Activated T-helper 17 cell treated with anti-CD3 and anti-CD28 coated beads, Interleukin-2, amount 50 U/mL, for 72 hours (primary cell): ENCODE measurements at regions not wholly inside any gene's neighbourhood (a gene's known extent, or its start where the extent isn't known, plus 50 kb on each side); places are given as distances from the start of the nearest gene placed in this dataset.

Experiments used
- ATAC-seq: fragments of 150-1000 bp; cut with Tn5 transposase; replicated peaks from 2 replicates; pipeline ENCODE4 v1.10.0; 2021; ENCODE audit warnings: mild to moderate bottlenecking, moderate library complexity
- H3K27ac Mint-ChIP-seq: one replicate; pipeline ENCODE4 v1.8.0; 2022; ENCODE audit warnings: mixed read lengths
- H3K27me3 Mint-ChIP-seq: one replicate; pipeline ENCODE4 v1.8.0; 2022; ENCODE audit warnings: mixed read lengths
- H3K36me3 Mint-ChIP-seq: one replicate; pipeline ENCODE4 v1.8.0; 2022; ENCODE audit warnings: low read depth, mild to moderate bottlenecking, mixed read lengths
- H3K4me1 Mint-ChIP-seq: one replicate; pipeline ENCODE4 v1.8.0; 2022; ENCODE audit warnings: mixed read lengths
- H3K4me3 Mint-ChIP-seq: one replicate; pipeline ENCODE4 v1.8.0; 2022; ENCODE audit warnings: mild to moderate bottlenecking, mixed read lengths
- H3K9me3 Mint-ChIP-seq: one replicate; pipeline ENCODE4 v1.8.0; 2022; ENCODE audit warnings: mixed read lengths

GRCh38 chr9:96078897-96079490 lies 203.5 kb downstream of the ERCC6L2 start:
- no peak for ATAC-seq
- H3K27me3 Mint-ChIP-seq: peaks cover 11% of the 10 kb centered on the region
- no peak overlapping the region for H3K27ac Mint-ChIP-seq
- no peaks in the 10 kb centered on the region for H3K36me3 Mint-ChIP-seq
- no peaks in the 10 kb centered on the region for H3K9me3 Mint-ChIP-seq
- no peak overlapping the region for H3K4me3 Mint-ChIP-seq
- peaks cover 5% of the 10 kb centered on the region for H3K4me1 Mint-ChIP-seq

- no peak for ATAC-seq
- peak overlapping the region; percentile 65 for H3K27ac Mint-ChIP-seq
- H3K9me3 Mint-ChIP-seq: no peaks in the 10 kb centered on the region
- no peaks in the 10 kb centered on the region for H3K36me3 Mint-ChIP-seq
- peaks cover 11% of the 10 kb centered on the region for H3K27me3 Mint-ChIP-seq
- H3K4me1 Mint-ChIP-seq: peaks cover 5% of the 10 kb centered on the region
- H3K4me3 Mint-ChIP-seq: no peak overlapping the region
Observed at GRCh38 chr9:96075757-96076156, 200.3 kb downstream of the ERCC6L2 start.

- Mint-ChIP-seq H3K27me3 (peaks cover 6% of the 10 kb centered on the region), H3K36me3 (no peaks in the 10 kb centered on the region), H3K4me3 (peak overlapping the region; percentile 40), H3K4me1 (peaks cover 5% of the 10 kb centered on the region), H3K27ac (peak overlapping the region; percentile 65), H3K9me3 (no peaks in the 10 kb centered on the region)
- peak; percentile 39 for ATAC-seq
Observed at GRCh38 chr9:96075111-96075510, 199.6 kb downstream of the ERCC6L2 start.

GRCh38 chr9:96073531-96074480 lies 198.3 kb downstream of the ERCC6L2 start:
- Mint-ChIP-seq H3K27ac (no peak overlapping the region), H3K27me3 (peaks cover 8% of the 10 kb centered on the region), H3K4me3 (no peak overlapping the region), H3K36me3 (no peaks in the 10 kb centered on the region), H3K9me3 (no peaks in the 10 kb centered on the region), H3K4me1 (peaks cover 5% of the 10 kb centered on the region)
- no peak for ATAC-seq

- no peak overlapping the region for H3K27ac Mint-ChIP-seq
- no peak for ATAC-seq
- H3K4me3 Mint-ChIP-seq: no peak overlapping the region
Observed at GRCh38 chr9:96072930-96073329, 197.4 kb downstream of the ERCC6L2 start.

GRCh38 chr9:96071815-96072124 lies 196.3 kb downstream of the ERCC6L2 start:
- Mint-ChIP-seq H3K4me3 (no peak overlapping the region), H3K36me3 (no peaks in the 10 kb centered on the region), H3K9me3 (no peaks in the 10 kb centered on the region), H3K4me1 (peaks cover 5% of the 10 kb centered on the region), H3K27ac (no peak overlapping the region), H3K27me3 (peaks cover 8% of the 10 kb centered on the region)
- ATAC-seq: no peak

More at GRCh38 chr9:96072930-96073329, 197.4 kb downstream of the ERCC6L2 start:
- Mint-ChIP-seq H3K4me1 (peaks cover 5% of the 10 kb centered on the region), H3K36me3 (no peaks in the 10 kb centered on the region), H3K27me3 (peaks cover 8% of the 10 kb centered on the region), H3K9me3 (no peaks in the 10 kb centered on the region)

GRCh38 chr9:96071076-96071814 lies 195.8 kb downstream of the ERCC6L2 start:
- peaks cover 5% of the 10 kb centered on the region for H3K4me1 Mint-ChIP-seq
- H3K36me3 Mint-ChIP-seq: no peaks in the 10 kb centered on the region
- H3K27me3 Mint-ChIP-seq: peaks cover 8% of the 10 kb centered on the region
- no peak overlapping the region for H3K27ac Mint-ChIP-seq
- H3K9me3 Mint-ChIP-seq: no peaks in the 10 kb centered on the region
- no peak for ATAC-seq
- no peak overlapping the region for H3K4me3 Mint-ChIP-seq

GRCh38 chr9:96069629-96070220 lies 194.2 kb downstream of the ERCC6L2 start:
- no peak overlapping the region for H3K4me3 Mint-ChIP-seq
- no peaks in the 10 kb centered on the region for H3K9me3 Mint-ChIP-seq
- peaks cover under 1% of the 10 kb centered on the region for H3K4me1 Mint-ChIP-seq
- no peak overlapping the region for H3K27ac Mint-ChIP-seq
- no peaks in the 10 kb centered on the region for H3K36me3 Mint-ChIP-seq
- ATAC-seq: no peak
- peaks cover 8% of the 10 kb centered on the region for H3K27me3 Mint-ChIP-seq

GRCh38 chr9:96068511-96068910 lies 193.0 kb downstream of the ERCC6L2 start:
- Mint-ChIP-seq H3K36me3 (no peaks in the 10 kb centered on the region), H3K4me3 (no peak overlapping the region), H3K4me1 (no peaks in the 10 kb centered on the region), H3K9me3 (no peaks in the 10 kb centered on the region), H3K27ac (no peak overlapping the region), H3K27me3 (peaks cover 4% of the 10 kb centered on the region)
- no peak for ATAC-seq

- H3K9me3 Mint-ChIP-seq: no peaks in the 10 kb centered on the region
- no peak for ATAC-seq
- H3K4me1 Mint-ChIP-seq: no peaks in the 10 kb centered on the region
- no peaks in the 10 kb centered on the region for H3K36me3 Mint-ChIP-seq
- peaks cover 4% of the 10 kb centered on the region for H3K27me3 Mint-ChIP-seq
- no peak overlapping the region for H3K27ac Mint-ChIP-seq
- no peak overlapping the region for H3K4me3 Mint-ChIP-seq
Observed at GRCh38 chr9:96067600-96067999, 192.1 kb downstream of the ERCC6L2 start.

GRCh38 chr9:96067004-96067403 lies 191.5 kb downstream of the ERCC6L2 start:
- ATAC-seq: no peak
- H3K27me3 Mint-ChIP-seq: peaks cover 4% of the 10 kb centered on the region
- no peak overlapping the region for H3K27ac Mint-ChIP-seq
- no peak overlapping the region for H3K4me3 Mint-ChIP-seq
- peaks cover 1% of the 10 kb centered on the region for H3K4me1 Mint-ChIP-seq
- H3K9me3 Mint-ChIP-seq: no peaks in the 10 kb centered on the region
- no peaks in the 10 kb centered on the region for H3K36me3 Mint-ChIP-seq

- no peaks in the 10 kb centered on the region for H3K36me3 Mint-ChIP-seq
Observed at GRCh38 chr9:96065482-96066251, 190.2 kb downstream of the ERCC6L2 start.

GRCh38 chr9:96064826-96065481 lies 189.5 kb downstream of the ERCC6L2 start:
- Mint-ChIP-seq H3K9me3 (no peaks in the 10 kb centered on the region), H3K36me3 (no peaks in the 10 kb centered on the region), H3K4me1 (peaks cover 5% of the 10 kb centered on the region), H3K27me3 (peaks cover 2% of the 10 kb centered on the region), H3K4me3 (no peak overlapping the region), H3K27ac (no peak overlapping the region)
- no peak for ATAC-seq

More at GRCh38 chr9:96065482-96066251, 190.2 kb downstream of the ERCC6L2 start:
- H3K4me1 Mint-ChIP-seq: peaks cover 5% of the 10 kb centered on the region
- no peaks in the 10 kb centered on the region for H3K9me3 Mint-ChIP-seq
- H3K4me3 Mint-ChIP-seq: no peak overlapping the region
- no peak for ATAC-seq
- peaks cover 4% of the 10 kb centered on the region for H3K27me3 Mint-ChIP-seq
- no peak overlapping the region for H3K27ac Mint-ChIP-seq
